ENCODE measurements at regions not wholly inside any gene's neighbourhood (a gene's known extent, or its start where the extent isn't known, plus 50 kb on each side); places are given as distances from the start of the nearest gene placed in this dataset.

DNA sequence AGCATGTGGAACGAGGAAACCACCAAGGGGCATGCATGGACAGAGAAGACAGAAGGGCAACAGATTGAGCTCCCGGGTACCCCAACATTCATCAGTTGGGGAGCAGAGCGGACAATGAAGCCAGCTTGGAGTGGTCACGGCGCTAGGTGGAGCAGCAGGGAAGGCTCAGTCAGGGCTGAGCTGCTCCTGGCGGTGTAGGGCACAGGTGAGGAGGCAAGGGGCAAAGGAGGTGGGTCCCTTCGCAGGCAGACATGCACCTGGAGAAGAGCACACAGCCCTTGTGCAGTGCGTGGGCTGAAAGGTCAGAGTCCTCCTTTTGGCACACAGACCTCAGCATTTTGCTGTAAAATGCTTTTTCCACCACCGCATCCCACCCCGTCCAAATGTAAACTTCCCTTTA lies 90.0 kb upstream of the SLC6A6 start:
- TF ChIP-seq, protein P1, sequence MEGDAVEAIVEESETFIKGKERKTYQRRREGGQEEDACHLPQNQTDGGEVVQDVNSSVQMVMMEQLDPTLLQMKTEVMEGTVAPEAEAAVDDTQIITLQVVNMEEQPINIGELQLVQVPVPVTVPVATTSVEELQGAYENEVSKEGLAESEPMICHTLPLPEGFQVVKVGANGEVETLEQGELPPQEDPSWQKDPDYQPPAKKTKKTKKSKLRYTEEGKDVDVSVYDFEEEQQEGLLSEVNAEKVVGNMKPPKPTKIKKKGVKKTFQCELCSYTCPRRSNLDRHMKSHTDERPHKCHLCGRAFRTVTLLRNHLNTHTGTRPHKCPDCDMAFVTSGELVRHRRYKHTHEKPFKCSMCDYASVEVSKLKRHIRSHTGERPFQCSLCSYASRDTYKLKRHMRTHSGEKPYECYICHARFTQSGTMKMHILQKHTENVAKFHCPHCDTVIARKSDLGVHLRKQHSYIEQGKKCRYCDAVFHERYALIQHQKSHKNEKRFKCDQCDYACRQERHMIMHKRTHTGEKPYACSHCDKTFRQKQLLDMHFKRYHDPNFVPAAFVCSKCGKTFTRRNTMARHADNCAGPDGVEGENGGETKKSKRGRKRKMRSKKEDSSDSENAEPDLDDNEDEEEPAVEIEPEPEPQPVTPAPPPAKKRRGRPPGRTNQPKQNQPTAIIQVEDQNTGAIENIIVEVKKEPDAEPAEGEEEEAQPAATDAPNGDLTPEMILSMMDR (IDR thresholded peaks at IDR 0.05), result no peak
- TF ChIP-seq POLR2A (IDR thresholded peaks at IDR 0.05) (no peak), EP300 (IDR thresholded peaks at IDR 0.05) (no peak)

All from ovary (tissue), 3 donors.